ENCODE measurements at regions not wholly inside any gene's neighbourhood (a gene's known extent, or its start where the extent isn't known, plus 50 kb on each side); places are given as distances from the start of the nearest gene placed in this dataset.

GRCh38 chr11:128048121-128048520 lies 539.2 kb downstream of the ETS1 start:
- TF ChIP-seq CTCF (IDR thresholded peaks at IDR 0.05; ENCODE audit: insufficient read depth, low read depth, low read length): no peak
- no peak for TF ChIP-seq EZH2 (IDR thresholded peaks at IDR 0.05; ENCODE audit: insufficient read depth, low read length)
- no peak for DNase-seq (ENCODE audit: low read depth)
- Mint-ChIP-seq H3K4me3 (ENCODE audit: unreplicated experiment) (no peak overlapping the region), H3K36me3 (ENCODE audit: low read depth, unreplicated experiment) (no peaks in the 10 kb centered on the region), H3K27ac (ENCODE audit: unreplicated experiment) (no peak overlapping the region), H3K4me1 (ENCODE audit: low read depth, unreplicated experiment) (peaks cover 6% of the 10 kb centered on the region), H3K27me3 (ENCODE audit: low read depth, unreplicated experiment) (no peaks in the 10 kb centered on the region), H3K9me3 (ENCODE audit: unreplicated experiment) (no peaks in the 10 kb centered on the region)
- Histone ChIP-seq H3K9me3 (ENCODE audit: insufficient read depth, low read depth, low read length) (no peaks in the 10 kb centered on the region), H3K27ac (ENCODE audit: low read depth, low read length) (no peak overlapping the region), H3K9ac (ENCODE audit: low read length) (no peak overlapping the region), H3K27me3 (ENCODE audit: insufficient read depth, low read length) (no peaks in the 10 kb centered on the region), H3K4me3 (ENCODE audit: insufficient read depth, low read depth, low read length) (no peak overlapping the region), H3K4me2 (ENCODE audit: low read length) (no peak overlapping the region), H2AFZ (ENCODE audit: low read depth, low read length) (no peak overlapping the region), H3K36me3 (ENCODE audit: insufficient read depth, low read length) (no peaks in the 10 kb centered on the region), H3K4me1 (ENCODE audit: insufficient read depth, low read length) (peaks cover 13% of the 10 kb centered on the region), H4K20me1 (ENCODE audit: insufficient read depth, low read length) (no peaks in the 10 kb centered on the region), H3K79me2 (ENCODE audit: insufficient read depth, low read length) (no peaks in the 10 kb centered on the region)
- no peak for FAIRE-seq

GRCh38 chr11:128047026-128047425 lies 540.3 kb downstream of the ETS1 start:
- H3K4me1 Mint-ChIP-seq (ENCODE audit: low read depth, unreplicated experiment): peaks cover 4% of the 10 kb centered on the region
- no peak for DNase-seq (ENCODE audit: low read depth)

More at GRCh38 chr11:128047026-128047425, 540.3 kb downstream of the ETS1 start:
- no peak overlapping the region for H3K27ac Mint-ChIP-seq (ENCODE audit: unreplicated experiment)
- FAIRE-seq: no peak
- H3K79me2 ChIP-seq (ENCODE audit: insufficient read depth, low read length): no peaks in the 10 kb centered on the region
- H3K27me3 ChIP-seq (ENCODE audit: insufficient read depth, low read length): no peaks in the 10 kb centered on the region
- peaks cover 3% of the 10 kb centered on the region for H3K4me1 ChIP-seq (ENCODE audit: insufficient read depth, low read length)
- TF ChIP-seq EZH2 (IDR thresholded peaks at IDR 0.05; ENCODE audit: insufficient read depth, low read length) (no peak), CTCF (IDR thresholded peaks at IDR 0.05; ENCODE audit: insufficient read depth, low read depth, low read length) (no peak)
- no peak overlapping the region for H3K27ac ChIP-seq (ENCODE audit: low read depth, low read length)
- no peaks in the 10 kb centered on the region for H3K9me3 ChIP-seq (ENCODE audit: insufficient read depth, low read depth, low read length)
- H4K20me1 ChIP-seq (ENCODE audit: insufficient read depth, low read length): no peaks in the 10 kb centered on the region
- H3K36me3 Mint-ChIP-seq (ENCODE audit: low read depth, unreplicated experiment): no peaks in the 10 kb centered on the region
- H3K4me3 Mint-ChIP-seq (ENCODE audit: unreplicated experiment): no peak overlapping the region
- H3K36me3 ChIP-seq (ENCODE audit: insufficient read depth, low read length): no peaks in the 10 kb centered on the region
- H3K9me3 Mint-ChIP-seq (ENCODE audit: unreplicated experiment): no peaks in the 10 kb centered on the region
- no peak overlapping the region for H3K4me2 ChIP-seq (ENCODE audit: low read length)
- H3K4me3 ChIP-seq (ENCODE audit: insufficient read depth, low read depth, low read length): no peak overlapping the region
- no peak overlapping the region for H2AFZ ChIP-seq (ENCODE audit: low read depth, low read length)
- H3K9ac ChIP-seq (ENCODE audit: low read length): no peak overlapping the region
- H3K27me3 Mint-ChIP-seq (ENCODE audit: low read depth, unreplicated experiment): no peaks in the 10 kb centered on the region

All from astrocyte (in vitro differentiated cells and primary cell).